WTC11 (cell line): ENCODE measurements at regions not wholly inside any gene's neighbourhood (a gene's known extent, or its start where the extent isn't known, plus 50 kb on each side); places are given as distances from the start of the nearest gene placed in this dataset.

ENCODE experiments used
- CREM ChIP-seq: sonication (generic); formaldehyde crosslinking; IDR thresholded peaks from 2 replicates; pipeline ENCODE4 v1.8.1; 2022; ENCODE audit warnings: mild to moderate bottlenecking, missing genetic modification reagents, moderate library complexity
- CTCF ChIP-seq: fragments of 200-600 bp; IDR thresholded peaks from 2 replicates; pipeline ENCODE4 v1.8.0; 2022; ENCODE audit warnings: antibody characterized with exemption
- MAX ChIP-seq: sonication (generic); formaldehyde crosslinking; IDR thresholded peaks from 2 replicates; pipeline ENCODE4 v1.8.0; 2022; ENCODE audit warnings: mild to moderate bottlenecking, missing genetic modification reagents
- NR2C2 ChIP-seq: sonication (generic); formaldehyde crosslinking; IDR thresholded peaks from 2 replicates; pipeline ENCODE4 v1.8.0; 2022; ENCODE audit warnings: mild to moderate bottlenecking, missing genetic modification reagents
- TCF7 ChIP-seq: sonication (generic); formaldehyde crosslinking; IDR thresholded peaks from 2 replicates; pipeline ENCODE4 v1.8.0; 2022; ENCODE audit warnings: mild to moderate bottlenecking, low read depth, missing genetic modification reagents, moderate library complexity
- TP53 ChIP-seq: sonication (generic); formaldehyde crosslinking; IDR thresholded peaks from 2 replicates; pipeline ENCODE4 v1.8.1; 2023; ENCODE audit warnings: mild to moderate bottlenecking, missing genetic modification reagents
- ZNF232 ChIP-seq: sonication (generic); formaldehyde crosslinking; IDR thresholded peaks from 2 replicates; pipeline ENCODE4 v1.8.0; 2022; ENCODE audit warnings: mild to moderate bottlenecking, missing genetic modification reagents

GRCh38 chr4:180636696-180637404 lies 1606.4 kb upstream of the TENM3 start:
- TF ChIP-seq CTCF (no peak), TCF7 (CRISPR knock-in tag) (no peak), ZNF232 (no peak), NR2C2 (no peak), CREM (CRISPR knock-in tag) (no peak), TP53 (CRISPR knock-in tag) (no peak), MAX (CRISPR knock-in tag) (no peak)
